ENCODE measurements at regions not wholly inside any gene's neighbourhood (a gene's known extent, or its start where the extent isn't known, plus 50 kb on each side); places are given as distances from the start of the nearest gene placed in this dataset.

GRCh38 chr5:174242573-174242972, 197.1 kb downstream of the NSG2 start:
- no peak for TF ChIP-seq CTCF (IDR thresholded peaks at IDR 0.05; ENCODE audit: control extremely low read depth, extremely low read depth)
- DNase-seq, result no peak
- Histone ChIP-seq H3K4me1 (ENCODE audit: control insufficient read depth in 5 of 5, insufficient read depth in 5 of 5, low read length in 5 of 5) (peaks cover 0 to 6% (median 0%) of the 10 kb centered on the region in 5 donors), H3K9me3 (ENCODE audit: control insufficient read depth in 4 of 4, insufficient read depth in 3 of 4, low read length in 3 of 4) (peaks cover 0 to 8% (median 2%) of the 10 kb centered on the region in 4 donors), H3K36me3 (ENCODE audit: control insufficient read depth in 4 of 4, insufficient read depth in 4 of 4, low read length in 4 of 4) (no peaks in the 10 kb centered on the region), H3K9ac (ENCODE audit: insufficient read depth in 1 of 2, low read length in 2 of 2) (no peak overlapping the region), H3K27me3 (ENCODE audit: control insufficient read depth in 3 of 3, insufficient read depth in 3 of 3, low read length in 2 of 3) (no peaks in the 10 kb centered on the region), H3K4me3 (no peak overlapping the region), H3K27ac (ENCODE audit: low read depth in 1 of 2, low read length in 1 of 2) (no peak overlapping the region)
- WGBS, 2 donors, result 84% methylated on average over 3 of the region's 3 CpGs
- ATAC-seq (ENCODE audit: insufficient read depth, low FRiP score), result no peak

GRCh38 chr5:174243904-174244303, 198.4 kb downstream of the NSG2 start:
- H3K4me3 ChIP-seq, result no peak overlapping the region
- peaks cover 0 to 8% (median 2%) of the 10 kb centered on the region in 4 donors for H3K9me3 ChIP-seq (ENCODE audit: control insufficient read depth in 4 of 4, insufficient read depth in 3 of 4, low read length in 3 of 4)
- 68 to 78% methylated on average over 2 of the region's 2 CpGs for WGBS, 2 donors
- no peak for ATAC-seq (ENCODE audit: insufficient read depth, low FRiP score)
- H3K27me3 ChIP-seq (ENCODE audit: control insufficient read depth in 3 of 3, insufficient read depth in 3 of 3, low read length in 2 of 3), result no peaks in the 10 kb centered on the region
- H3K9ac ChIP-seq (ENCODE audit: insufficient read depth in 1 of 2, low read length in 2 of 2), result no peak overlapping the region
- peaks cover 0 to 6% (median 0%) of the 10 kb centered on the region in 5 donors for H3K4me1 ChIP-seq (ENCODE audit: control insufficient read depth in 5 of 5, insufficient read depth in 5 of 5, low read length in 5 of 5)
- no peak overlapping the region for H3K27ac ChIP-seq (ENCODE audit: low read depth in 1 of 2, low read length in 1 of 2)
- H3K36me3 ChIP-seq (ENCODE audit: control insufficient read depth in 4 of 4, insufficient read depth in 4 of 4, low read length in 4 of 4), result no peaks in the 10 kb centered on the region
- no peak for DNase-seq
- no peak for TF ChIP-seq CTCF (IDR thresholded peaks at IDR 0.05; ENCODE audit: control extremely low read depth, extremely low read depth)

GRCh38 chr5:174245516-174246075, 200.1 kb downstream of the NSG2 start:
- Histone ChIP-seq H3K27me3 (ENCODE audit: control insufficient read depth in 3 of 3, insufficient read depth in 3 of 3, low read length in 2 of 3) (no peaks in the 10 kb centered on the region), H3K36me3 (ENCODE audit: control insufficient read depth in 4 of 4, insufficient read depth in 4 of 4, low read length in 4 of 4) (no peaks in the 10 kb centered on the region), H3K4me1 (ENCODE audit: control insufficient read depth in 5 of 5, insufficient read depth in 5 of 5, low read length in 5 of 5) (peaks cover 0 to 6% (median 0%) of the 10 kb centered on the region in 5 donors), H3K9me3 (ENCODE audit: control insufficient read depth in 4 of 4, insufficient read depth in 3 of 4, low read length in 3 of 4) (peaks cover 0 to 4% (median 0%) of the 10 kb centered on the region in 4 donors), H3K4me3 (no peak overlapping the region), H3K27ac (ENCODE audit: low read depth in 1 of 2, low read length in 1 of 2) (no peak overlapping the region), H3K9ac (ENCODE audit: insufficient read depth in 1 of 2, low read length in 2 of 2) (no peak overlapping the region)
- DNase-seq (peak in 2 of 3 donors; percentile 43 to 52), ATAC-seq (ENCODE audit: insufficient read depth, low FRiP score) (no peak)
- 61 to 81% methylated on average over 8 of the region's 8 CpGs for WGBS, 2 donors
- TF ChIP-seq CTCF (IDR thresholded peaks at IDR 0.05; ENCODE audit: control extremely low read depth, extremely low read depth), result no peak

- no peak for TF ChIP-seq CTCF (IDR thresholded peaks at IDR 0.05; ENCODE audit: control extremely low read depth, extremely low read depth)
- no peak for DNase-seq
- H3K27me3 ChIP-seq (ENCODE audit: control insufficient read depth in 3 of 3, insufficient read depth in 3 of 3, low read length in 2 of 3), result no peaks in the 10 kb centered on the region
Measured at GRCh38 chr5:174246743-174247142, 201.2 kb downstream of the NSG2 start.

More at GRCh38 chr5:174246743-174247142, 201.2 kb downstream of the NSG2 start:
- 73 to 87% methylated on average over 1 of the region's 1 CpG for WGBS, 2 donors
- no peak for ATAC-seq (ENCODE audit: insufficient read depth, low FRiP score)
- no peak overlapping the region for H3K4me3 ChIP-seq
- H3K9me3 ChIP-seq (ENCODE audit: control insufficient read depth in 4 of 4, insufficient read depth in 3 of 4, low read length in 3 of 4), result peaks cover 0 to 4% (median 0%) of the 10 kb centered on the region in 4 donors
- H3K9ac ChIP-seq (ENCODE audit: insufficient read depth in 1 of 2, low read length in 2 of 2), result no peak overlapping the region
- H3K4me1 ChIP-seq (ENCODE audit: control insufficient read depth in 5 of 5, insufficient read depth in 5 of 5, low read length in 5 of 5), result peaks cover 0 to 3% (median 0%) of the 10 kb centered on the region in 5 donors
- H3K27ac ChIP-seq (ENCODE audit: low read depth in 1 of 2, low read length in 1 of 2), result no peak overlapping the region
- no peaks in the 10 kb centered on the region for H3K36me3 ChIP-seq (ENCODE audit: control insufficient read depth in 4 of 4, insufficient read depth in 4 of 4, low read length in 4 of 4)
